Mesenteric fat pad (tissue), 1 donor: ENCODE measurements at regions not wholly inside any gene's neighbourhood (a gene's known extent, or its start where the extent isn't known, plus 50 kb on each side); places are given as distances from the start of the nearest gene placed in this dataset.
"Not testable (repeated sequence)": the region's sequence is repeated elsewhere in the genome, so short reads cannot be mapped to it uniquely, and the experiment has no call there.

Experiments
- DNase-seq: peaks from one replicate; pipeline ENCODE4 v3.0.0-alpha.2; 2020; ENCODE audit warnings: low spot score
- donor health status: DM: yes; HTN: yes; CAD: no.

DNA sequence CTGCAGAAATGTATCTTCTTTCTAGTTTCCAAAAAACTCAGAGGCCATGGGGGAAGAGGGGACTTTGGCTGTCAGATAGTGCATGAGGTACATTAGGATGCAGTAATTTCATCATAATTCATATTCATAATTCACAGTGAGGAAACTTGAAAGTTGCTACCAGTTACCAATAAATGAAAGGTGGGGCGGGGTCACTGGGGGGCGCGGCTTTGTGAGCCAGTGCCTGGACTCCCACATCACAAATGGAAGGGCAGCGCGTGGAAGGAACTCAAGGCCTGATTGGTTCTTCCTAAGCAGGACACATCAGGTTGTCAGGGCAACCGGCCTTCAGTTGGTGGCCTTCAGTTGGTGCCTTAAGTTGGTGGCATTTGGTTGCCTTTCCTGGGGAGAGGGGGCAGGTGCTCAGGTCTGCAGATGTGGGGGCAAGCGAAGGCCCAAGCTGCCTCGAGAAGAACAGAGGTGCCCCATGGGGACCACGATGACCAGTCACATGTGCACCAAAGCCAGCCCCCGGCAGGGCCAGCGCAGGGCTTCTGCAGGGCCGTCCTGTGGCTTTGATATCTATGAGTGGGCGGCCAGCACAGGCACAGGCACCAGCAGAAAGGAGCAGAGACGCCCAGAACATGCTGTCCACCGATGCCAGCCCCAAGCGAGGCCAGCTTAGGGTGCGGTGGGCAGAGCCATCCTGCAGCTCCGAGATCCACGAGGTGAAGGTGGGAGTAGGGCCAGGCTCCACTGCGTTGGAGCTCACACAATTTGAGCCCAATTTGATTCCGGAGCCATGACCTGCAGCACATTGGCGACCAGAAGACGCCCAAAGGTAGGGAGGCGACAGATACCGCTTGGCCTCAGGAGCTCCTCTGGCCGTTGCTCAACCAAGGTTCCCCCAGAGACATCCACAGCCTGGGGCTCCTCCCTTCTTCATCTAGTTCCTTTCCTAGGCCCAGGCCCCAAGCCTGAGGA lies 3248.2 kb upstream of the OR11H1 start:
- peak; percentile 85 for DNase-seq

DNA sequence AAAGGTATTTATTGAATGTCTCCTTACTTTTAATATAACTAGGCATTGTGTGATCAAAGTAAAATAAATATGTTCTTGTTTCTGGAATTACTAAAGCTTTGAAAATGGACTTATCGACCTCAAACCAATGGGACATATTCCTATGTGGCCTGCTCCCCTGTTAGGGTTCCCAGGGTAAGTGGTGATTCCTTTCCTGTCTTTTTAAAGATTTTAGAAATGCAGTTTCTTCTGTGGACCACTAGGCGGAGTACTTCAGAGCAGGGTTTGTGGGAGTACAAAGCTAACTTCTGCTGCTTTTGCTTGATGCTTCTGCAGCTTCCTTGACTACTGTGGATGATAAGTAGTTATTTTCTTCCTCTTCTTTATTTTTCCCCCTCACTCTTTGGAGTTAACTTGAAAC lies 3243.3 kb upstream of the OR11H1 start:
- not testable (repeated sequence) for DNase-seq

DNA sequence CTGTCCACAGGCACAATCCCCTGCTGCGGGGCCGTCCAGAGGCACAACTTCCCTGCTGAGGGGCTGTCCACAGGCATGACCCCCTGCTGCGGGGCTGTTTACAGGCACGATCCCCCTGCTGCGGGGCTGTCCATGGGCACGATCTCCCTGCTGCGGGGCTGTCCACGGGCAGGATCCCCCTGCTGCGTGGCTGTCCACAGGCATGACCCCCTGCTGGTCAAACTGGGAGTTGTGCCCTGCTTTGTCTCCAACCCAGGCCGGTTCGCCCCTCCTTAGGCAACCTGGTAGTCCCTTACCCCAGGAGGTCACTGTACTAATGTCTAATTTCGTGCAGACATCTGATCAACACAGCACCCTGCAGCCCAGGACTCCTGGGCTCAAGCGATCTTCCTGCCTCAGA lies 3230.6 kb upstream of the OR11H1 start:
- DNase-seq = peak; percentile 90
